ENCODE measurements at regions not wholly inside any gene's neighbourhood (a gene's known extent, or its start where the extent isn't known, plus 50 kb on each side); places are given as distances from the start of the nearest gene placed in this dataset.

DNA sequence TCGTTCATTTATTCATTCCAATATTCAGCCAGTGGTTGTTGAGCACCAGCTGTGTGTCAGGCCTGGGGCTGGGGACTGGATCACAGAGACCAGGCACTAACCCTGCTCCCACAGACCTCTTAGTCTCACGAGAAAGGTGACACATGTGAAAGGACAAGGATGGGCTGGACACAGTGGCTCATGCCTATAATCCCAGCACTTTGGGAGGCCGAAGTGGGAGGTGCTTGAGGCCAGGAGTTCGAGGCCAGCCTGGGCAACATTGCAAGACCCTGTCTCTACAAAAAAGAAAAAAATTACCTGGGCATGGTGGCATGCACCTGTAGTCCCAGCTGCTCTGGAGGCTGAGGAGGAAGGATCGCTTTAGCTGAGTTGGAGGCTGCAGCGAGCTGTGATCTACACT, 105.9 kb upstream of the SDK1 start:
- no peak for TF ChIP-seq YY1 (IDR thresholded peaks at IDR 0.05; ENCODE audit: low read depth)
- TF ChIP-seq, protein P1, sequence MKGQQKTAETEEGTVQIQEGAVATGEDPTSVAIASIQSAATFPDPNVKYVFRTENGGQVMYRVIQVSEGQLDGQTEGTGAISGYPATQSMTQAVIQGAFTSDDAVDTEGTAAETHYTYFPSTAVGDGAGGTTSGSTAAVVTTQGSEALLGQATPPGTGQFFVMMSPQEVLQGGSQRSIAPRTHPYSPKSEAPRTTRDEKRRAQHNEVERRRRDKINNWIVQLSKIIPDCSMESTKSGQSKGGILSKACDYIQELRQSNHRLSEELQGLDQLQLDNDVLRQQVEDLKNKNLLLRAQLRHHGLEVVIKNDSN (IDR thresholded peaks at IDR 0.05): no peak
- TF ChIP-seq NFIC (IDR thresholded peaks at IDR 0.05): no peak
- no peak for TF ChIP-seq FOXM1 (IDR thresholded peaks at IDR 0.05; ENCODE audit: borderline replicate concordance, low read depth)
- TF ChIP-seq EGR1 (IDR thresholded peaks at IDR 0.05): no peak
- no peak for TF ChIP-seq CREB1 (IDR thresholded peaks at IDR 0.05; ENCODE audit: low read depth)
- no peak for TF ChIP-seq TEAD4 (IDR thresholded peaks at IDR 0.05)
- TF ChIP-seq, protein P2, sequence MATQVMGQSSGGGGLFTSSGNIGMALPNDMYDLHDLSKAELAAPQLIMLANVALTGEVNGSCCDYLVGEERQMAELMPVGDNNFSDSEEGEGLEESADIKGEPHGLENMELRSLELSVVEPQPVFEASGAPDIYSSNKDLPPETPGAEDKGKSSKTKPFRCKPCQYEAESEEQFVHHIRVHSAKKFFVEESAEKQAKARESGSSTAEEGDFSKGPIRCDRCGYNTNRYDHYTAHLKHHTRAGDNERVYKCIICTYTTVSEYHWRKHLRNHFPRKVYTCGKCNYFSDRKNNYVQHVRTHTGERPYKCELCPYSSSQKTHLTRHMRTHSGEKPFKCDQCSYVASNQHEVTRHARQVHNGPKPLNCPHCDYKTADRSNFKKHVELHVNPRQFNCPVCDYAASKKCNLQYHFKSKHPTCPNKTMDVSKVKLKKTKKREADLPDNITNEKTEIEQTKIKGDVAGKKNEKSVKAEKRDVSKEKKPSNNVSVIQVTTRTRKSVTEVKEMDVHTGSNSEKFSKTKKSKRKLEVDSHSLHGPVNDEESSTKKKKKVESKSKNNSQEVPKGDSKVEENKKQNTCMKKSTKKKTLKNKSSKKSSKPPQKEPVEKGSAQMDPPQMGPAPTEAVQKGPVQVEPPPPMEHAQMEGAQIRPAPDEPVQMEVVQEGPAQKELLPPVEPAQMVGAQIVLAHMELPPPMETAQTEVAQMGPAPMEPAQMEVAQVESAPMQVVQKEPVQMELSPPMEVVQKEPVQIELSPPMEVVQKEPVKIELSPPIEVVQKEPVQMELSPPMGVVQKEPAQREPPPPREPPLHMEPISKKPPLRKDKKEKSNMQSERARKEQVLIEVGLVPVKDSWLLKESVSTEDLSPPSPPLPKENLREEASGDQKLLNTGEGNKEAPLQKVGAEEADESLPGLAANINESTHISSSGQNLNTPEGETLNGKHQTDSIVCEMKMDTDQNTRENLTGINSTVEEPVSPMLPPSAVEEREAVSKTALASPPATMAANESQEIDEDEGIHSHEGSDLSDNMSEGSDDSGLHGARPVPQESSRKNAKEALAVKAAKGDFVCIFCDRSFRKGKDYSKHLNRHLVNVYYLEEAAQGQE (IDR thresholded peaks at IDR 0.05; ENCODE audit: low read depth): no peak
- TF ChIP-seq, protein P3, sequence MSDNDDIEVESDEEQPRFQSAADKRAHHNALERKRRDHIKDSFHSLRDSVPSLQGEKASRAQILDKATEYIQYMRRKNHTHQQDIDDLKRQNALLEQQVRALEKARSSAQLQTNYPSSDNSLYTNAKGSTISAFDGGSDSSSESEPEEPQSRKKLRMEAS (IDR thresholded peaks at IDR 0.05): no peak

DNA sequence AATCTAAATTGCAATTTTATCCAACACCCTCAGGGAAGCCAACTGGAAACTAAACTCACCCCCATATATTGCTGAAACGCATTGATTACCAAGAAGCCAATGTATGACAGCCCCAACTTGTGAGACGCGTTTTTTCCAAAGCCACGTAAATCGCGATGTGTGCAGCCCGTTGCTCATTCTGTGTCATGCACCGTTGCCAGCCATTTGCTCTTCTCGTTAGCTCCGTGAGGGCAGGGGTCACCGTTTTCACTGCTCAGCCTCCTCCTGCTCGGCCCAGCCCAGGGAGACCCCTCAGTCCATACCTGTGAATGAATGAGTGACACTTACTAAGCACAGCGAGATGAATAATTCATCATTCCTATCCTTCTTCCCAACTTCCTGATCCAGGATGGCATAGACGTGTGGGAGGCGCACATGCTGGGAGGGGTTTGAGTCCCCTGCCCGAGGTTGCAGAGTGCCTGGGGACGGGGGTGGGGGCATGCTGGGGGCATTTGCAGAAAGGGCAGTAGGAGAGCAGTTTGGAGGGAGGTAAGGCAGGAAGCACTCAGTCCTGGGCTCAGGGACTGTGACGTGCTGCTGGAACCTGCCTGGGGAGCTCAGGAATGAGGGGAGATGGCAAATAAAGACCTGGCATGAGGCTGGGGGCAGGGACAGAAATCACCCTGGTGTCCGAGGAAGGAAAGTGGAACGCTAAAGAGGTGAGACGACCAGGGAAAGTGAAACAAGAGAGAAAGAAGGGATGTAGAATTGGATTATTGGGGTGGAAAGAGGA, 104.2 kb upstream of the SDK1 start:
- no peak for TF ChIP-seq EGR1 (IDR thresholded peaks at IDR 0.05)
- no peak for TF ChIP-seq CEBPB (IDR thresholded peaks at IDR 0.05)

DNA sequence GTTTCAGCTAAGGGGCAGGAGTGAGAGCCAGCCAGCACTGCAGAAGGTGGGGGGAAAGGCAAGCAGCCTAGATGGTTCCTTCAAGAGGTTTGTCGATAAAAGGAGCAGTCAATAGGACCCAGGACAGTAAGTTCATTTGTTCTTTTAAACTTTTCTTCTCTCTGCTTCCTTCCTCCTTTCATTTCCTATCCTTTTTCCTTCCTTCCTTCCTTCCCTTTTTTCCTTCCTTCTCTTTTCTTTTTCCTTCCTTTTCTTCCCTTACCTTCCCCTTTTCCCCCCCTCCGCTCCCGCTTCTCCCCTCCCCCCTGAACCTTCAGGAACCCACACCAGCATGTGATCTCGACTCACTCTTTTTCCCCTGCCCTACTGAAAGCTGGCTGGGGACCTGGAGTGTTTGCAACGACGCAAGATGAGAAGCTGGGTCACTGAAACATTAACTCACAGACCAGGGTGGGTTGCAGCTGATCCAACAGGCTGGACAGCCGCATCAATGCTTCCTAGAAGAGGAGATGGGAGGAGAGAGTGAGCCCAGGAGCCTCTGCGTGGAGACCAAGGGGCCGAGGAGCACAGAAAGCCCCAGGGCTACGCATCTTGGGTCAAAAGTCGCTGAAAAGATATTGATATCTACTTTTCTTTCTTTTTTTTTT, 103.4 kb upstream of the SDK1 start:
- TF ChIP-seq NFIC (IDR thresholded peaks at IDR 0.05) (no peak), TAF1 (IDR thresholded peaks at IDR 0.05; ENCODE audit: low read depth) (no peak), ZBTB7A (IDR thresholded peaks at IDR 0.05; ENCODE audit: low read depth) (no peak), FOXM1 (IDR thresholded peaks at IDR 0.05; ENCODE audit: borderline replicate concordance, low read depth) (no peak), YY1 (IDR thresholded peaks at IDR 0.05; ENCODE audit: low read depth) (no peak), EP300 (IDR thresholded peaks at IDR 0.05; ENCODE audit: borderline replicate concordance) (no peak), EGR1 (IDR thresholded peaks at IDR 0.05) (no peak), TCF12 (IDR thresholded peaks at IDR 0.05; ENCODE audit: low read depth) (no peak), CEBPB (IDR thresholded peaks at IDR 0.05) (no peak), TEAD4 (IDR thresholded peaks at IDR 0.05) (no peak), RAD21 (IDR thresholded peaks at IDR 0.05; ENCODE audit: low read depth) (no peak), CREB1 (IDR thresholded peaks at IDR 0.05; ENCODE audit: low read depth) (no peak)
- TF ChIP-seq, protein P2 (IDR thresholded peaks at IDR 0.05; ENCODE audit: low read depth): no peak
- TF ChIP-seq, protein P1 (IDR thresholded peaks at IDR 0.05): no peak
- TF ChIP-seq, protein P3 (IDR thresholded peaks at IDR 0.05): no peak

DNA sequence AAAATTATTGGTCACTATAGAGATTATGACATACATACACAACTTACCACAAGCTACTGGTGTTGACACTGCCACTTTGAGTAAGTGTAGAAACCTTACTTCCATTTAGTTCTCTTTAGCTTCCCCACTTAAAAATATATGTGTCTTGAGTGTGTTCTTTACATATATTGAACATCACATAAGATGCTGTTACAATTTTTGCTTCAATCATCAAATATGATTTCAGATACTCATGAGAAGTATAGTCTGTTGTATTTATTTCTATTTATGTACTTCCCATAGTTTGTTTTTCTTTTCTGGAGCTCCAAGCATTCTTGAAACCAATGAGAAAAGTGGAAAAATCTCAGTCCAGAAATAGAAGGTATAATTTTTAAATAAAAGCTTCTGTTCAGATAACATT, 102.7 kb upstream of the SDK1 start:
- no peak for TF ChIP-seq CEBPB (IDR thresholded peaks at IDR 0.05)
- no peak for TF ChIP-seq TCF12 (IDR thresholded peaks at IDR 0.05; ENCODE audit: low read depth)
- no peak for TF ChIP-seq YY1 (IDR thresholded peaks at IDR 0.05; ENCODE audit: low read depth)

DNA sequence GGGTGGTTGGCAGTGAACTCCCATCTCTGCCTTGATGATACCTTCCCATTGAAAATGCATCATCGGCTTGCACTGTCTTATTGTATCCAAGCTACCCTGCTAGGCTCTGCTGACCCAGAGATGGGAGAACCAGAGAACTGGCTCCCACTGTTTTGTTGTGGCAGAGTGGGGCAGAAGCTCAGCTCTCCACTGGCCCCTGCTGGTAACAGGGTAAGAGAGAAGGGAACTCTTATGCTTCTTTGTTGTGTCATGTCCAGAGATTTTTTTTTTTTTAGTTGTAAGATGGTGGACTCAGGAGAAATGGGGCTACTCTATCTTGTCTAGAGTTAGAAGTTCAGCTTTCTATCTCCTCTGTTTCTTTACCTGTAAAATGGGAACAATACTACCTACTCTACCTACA, 100.5 kb upstream of the SDK1 start:
- TF ChIP-seq CREB1 (IDR thresholded peaks at IDR 0.05; ENCODE audit: low read depth) (no peak), TEAD4 (IDR thresholded peaks at IDR 0.05) (no peak), RAD21 (IDR thresholded peaks at IDR 0.05; ENCODE audit: low read depth) (peak; percentile 51), ZBTB7A (IDR thresholded peaks at IDR 0.05; ENCODE audit: low read depth) (no peak)
- TF ChIP-seq, protein P3 (IDR thresholded peaks at IDR 0.05): no peak

DNA sequence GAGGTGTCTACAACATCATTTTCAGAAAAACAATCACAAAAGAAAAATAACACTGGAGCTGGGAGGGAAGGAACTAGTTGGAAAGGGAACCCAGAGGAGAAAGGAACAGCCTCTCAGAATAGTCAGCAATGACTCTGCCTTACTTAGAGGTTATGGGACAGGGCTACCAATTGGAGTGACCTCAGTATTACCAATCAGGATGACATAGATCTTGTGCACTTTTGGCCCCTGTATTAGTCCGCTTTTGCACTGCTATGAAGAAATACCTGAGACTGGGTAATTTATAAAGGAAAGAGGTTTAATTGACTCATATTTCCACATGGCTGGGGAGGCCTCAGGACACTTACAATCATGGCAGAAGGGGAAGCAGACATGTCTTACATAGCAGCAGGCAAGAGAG, 99.7 kb upstream of the SDK1 start:
- TF ChIP-seq CEBPB (IDR thresholded peaks at IDR 0.05) (no peak), FOXM1 (IDR thresholded peaks at IDR 0.05; ENCODE audit: borderline replicate concordance, low read depth) (no peak), TAF1 (IDR thresholded peaks at IDR 0.05; ENCODE audit: low read depth) (no peak), CREB1 (IDR thresholded peaks at IDR 0.05; ENCODE audit: low read depth) (no peak), EP300 (IDR thresholded peaks at IDR 0.05; ENCODE audit: borderline replicate concordance) (no peak), NFIC (IDR thresholded peaks at IDR 0.05) (no peak), TCF12 (IDR thresholded peaks at IDR 0.05; ENCODE audit: low read depth) (no peak), EGR1 (IDR thresholded peaks at IDR 0.05) (no peak), RAD21 (IDR thresholded peaks at IDR 0.05; ENCODE audit: low read depth) (no peak), TEAD4 (IDR thresholded peaks at IDR 0.05) (no peak), YY1 (IDR thresholded peaks at IDR 0.05; ENCODE audit: low read depth) (no peak), ZBTB7A (IDR thresholded peaks at IDR 0.05; ENCODE audit: low read depth) (no peak)
- TF ChIP-seq, protein P1 (IDR thresholded peaks at IDR 0.05): no peak
- TF ChIP-seq, protein P2 (IDR thresholded peaks at IDR 0.05; ENCODE audit: low read depth): no peak
- TF ChIP-seq, protein P3 (IDR thresholded peaks at IDR 0.05): no peak
